Pons (tissue), 1 donor: ENCODE measurements at regions not wholly inside any gene's neighbourhood (a gene's known extent, or its start where the extent isn't known, plus 50 kb on each side); places are given as distances from the start of the nearest gene placed in this dataset.
A peak's percentile ranks its signal among the peaks of the same experiment; 100 is the strongest.

Source experiments
- DNase-seq: peaks from one replicate; pipeline ENCODE4 v3.0.0-alpha.2; 2016; ENCODE audit warnings: low spot score

DNA sequence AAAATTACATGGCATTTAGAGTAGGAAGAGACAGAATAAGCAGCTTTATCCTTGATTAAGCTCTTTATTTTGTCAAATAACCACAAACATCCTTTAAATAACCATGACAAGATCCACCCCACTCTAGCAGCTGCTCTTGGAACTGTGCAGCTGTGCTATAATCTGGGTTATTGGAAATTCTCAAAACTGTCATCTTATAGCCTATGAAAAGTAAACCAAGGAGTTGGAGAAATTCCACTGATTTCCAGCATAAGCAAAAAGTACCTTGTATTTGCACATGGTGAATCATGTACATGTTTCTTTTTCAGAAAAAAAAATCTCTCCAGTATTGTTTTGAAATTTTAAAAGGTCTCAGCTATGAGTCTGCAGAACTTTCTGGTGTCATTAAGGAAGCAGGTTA is 88.8 kb upstream of the ABI3BP start:
- DNase-seq, result no peak

DNA sequence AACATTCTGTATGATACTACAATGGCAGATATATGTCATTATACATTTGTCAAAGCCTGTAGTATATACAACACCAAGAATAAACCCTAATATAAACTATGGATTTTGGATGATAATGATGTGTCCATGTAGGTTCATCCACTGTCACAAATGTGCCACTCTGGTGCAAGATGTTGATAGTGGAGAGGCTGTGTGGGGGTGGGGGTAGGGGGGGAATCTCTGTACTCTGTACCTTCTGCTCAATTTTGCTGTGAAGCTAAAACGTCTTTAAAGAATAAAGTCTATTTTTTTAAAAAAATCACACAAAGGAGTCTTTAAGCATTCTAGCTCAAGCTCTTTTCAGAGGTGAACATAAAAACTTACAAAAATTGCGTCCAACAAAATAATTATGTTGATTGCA is 88.2 kb upstream of the ABI3BP start:
- no peak for DNase-seq

DNA sequence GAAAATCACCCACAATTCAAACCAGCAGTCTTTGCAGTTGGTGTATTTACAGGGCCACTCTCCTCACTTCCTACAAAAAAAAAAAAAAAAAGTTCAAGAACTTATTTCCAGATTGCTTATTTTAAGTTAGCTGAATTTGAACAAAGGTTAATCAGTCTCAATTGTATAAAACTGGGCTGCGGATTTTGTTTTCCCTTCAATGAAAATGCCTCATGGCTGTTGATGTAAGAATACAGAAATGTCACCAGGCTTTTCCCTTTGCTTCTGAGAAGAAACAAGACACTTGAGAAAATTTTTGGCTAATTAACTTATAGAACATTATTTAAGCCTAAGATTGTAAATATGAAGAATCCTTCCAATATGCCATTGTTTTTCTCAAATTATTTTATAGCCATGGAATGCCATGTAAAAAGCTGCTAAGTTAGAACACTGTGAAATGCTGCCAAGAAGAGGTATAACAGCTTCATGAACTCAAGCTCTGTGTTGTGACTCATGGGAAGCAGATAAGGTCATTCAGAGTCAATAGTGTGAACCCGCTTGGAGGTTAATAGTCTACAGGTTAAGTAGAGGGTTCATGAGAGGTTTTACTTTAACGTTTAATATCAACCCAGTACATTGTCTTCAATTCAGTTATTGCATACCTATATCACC is 84.3 kb upstream of the ABI3BP start:
- DNase-seq, result peak; percentile 24

DNA sequence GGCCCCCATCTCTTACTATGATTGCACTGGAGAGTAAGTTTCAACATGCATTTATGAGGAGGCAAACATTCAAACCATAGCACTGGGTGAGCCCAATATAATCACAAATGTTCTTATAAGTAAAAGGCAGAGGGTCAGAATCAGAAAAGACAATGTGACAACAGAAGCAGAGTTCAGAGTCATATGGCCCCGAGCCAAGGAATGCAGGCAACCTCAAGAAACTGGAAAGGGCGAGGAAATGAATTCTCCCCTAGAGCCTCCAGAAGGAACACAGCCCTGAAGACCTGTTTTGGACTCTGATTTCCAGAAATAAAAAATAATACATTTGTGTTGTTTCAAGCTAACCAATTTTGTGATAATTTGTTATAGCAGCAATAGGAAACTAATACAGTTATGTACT is 81.3 kb upstream of the ABI3BP start:
- DNase-seq, result no peak

DNA sequence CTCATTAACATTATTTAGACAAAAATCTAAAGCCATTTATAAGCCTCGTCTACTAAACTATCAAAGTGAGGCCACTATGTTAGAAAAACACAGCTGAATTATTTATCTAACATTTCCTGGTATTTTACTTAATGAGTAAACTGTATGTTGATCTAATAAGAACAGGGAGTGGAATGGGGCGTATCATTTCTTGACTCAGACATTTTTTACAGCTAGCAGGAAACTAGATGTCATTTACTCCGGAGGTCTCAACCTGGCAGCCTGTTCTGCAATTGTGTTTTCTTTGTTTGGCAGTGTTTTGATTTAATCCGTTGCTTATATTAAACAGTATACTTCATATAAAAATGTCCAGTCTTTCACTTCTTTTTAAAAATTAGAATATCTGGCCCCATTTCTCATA is 79.1 kb upstream of the ABI3BP start:
- DNase-seq, result no peak

DNA sequence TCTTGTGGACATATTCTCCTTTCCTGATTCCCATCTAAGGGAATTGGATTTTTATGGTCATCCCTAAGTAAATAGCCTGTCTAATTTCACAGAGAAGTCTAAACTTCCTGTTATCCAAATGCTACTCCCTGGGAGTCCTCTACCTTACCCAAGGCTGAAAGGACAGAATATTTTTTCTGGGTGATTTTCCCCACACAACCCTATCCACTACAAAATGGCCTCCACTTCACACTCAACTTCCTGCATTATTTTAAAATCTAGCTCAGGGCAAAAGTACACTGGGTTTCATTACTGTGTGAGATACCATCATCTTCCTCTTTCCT is 77.5 kb upstream of the ABI3BP start:
- no peak for DNase-seq

DNA sequence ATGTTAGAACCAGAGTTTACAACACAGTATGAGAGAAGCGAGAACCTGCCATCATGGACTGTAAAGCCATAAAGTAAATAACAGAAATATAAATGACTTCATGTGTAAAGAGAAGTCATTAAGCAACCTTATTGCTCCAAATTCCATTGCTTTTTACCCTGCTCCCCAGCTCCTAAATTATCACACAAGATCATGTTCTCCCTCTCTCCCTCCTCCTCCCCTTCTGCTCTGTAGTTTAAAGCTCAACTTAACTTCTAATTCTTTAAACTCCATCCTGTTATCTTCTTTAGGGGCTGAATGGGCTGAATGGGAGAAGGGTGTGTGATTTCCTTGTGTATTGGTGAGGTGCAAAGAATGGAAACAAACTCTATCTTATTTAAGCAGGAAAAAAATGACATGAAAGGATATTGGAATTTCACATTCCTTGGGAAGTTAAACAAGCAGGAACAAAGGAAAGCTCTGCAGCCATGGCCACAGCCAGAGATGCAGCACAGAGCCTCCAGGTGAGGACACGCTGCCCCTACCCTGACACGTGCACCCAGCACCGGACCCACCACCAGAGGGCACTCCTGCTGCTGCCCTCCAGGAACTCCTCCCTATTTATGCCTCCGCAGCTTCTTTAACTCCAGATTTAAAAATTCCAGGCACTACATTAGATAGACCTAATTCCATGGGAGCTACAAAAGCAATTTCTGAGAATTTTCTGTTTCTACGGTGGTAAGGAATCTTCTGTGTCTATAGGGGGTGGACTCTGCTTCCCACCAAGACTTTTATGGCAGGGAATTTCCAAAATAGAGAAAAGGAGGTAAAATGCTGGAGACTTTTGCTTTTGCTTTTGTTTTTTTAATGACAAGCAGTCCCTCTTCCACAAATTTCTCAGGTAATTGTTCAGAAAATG is 76.9 kb upstream of the ABI3BP start:
- DNase-seq, result no peak

DNA sequence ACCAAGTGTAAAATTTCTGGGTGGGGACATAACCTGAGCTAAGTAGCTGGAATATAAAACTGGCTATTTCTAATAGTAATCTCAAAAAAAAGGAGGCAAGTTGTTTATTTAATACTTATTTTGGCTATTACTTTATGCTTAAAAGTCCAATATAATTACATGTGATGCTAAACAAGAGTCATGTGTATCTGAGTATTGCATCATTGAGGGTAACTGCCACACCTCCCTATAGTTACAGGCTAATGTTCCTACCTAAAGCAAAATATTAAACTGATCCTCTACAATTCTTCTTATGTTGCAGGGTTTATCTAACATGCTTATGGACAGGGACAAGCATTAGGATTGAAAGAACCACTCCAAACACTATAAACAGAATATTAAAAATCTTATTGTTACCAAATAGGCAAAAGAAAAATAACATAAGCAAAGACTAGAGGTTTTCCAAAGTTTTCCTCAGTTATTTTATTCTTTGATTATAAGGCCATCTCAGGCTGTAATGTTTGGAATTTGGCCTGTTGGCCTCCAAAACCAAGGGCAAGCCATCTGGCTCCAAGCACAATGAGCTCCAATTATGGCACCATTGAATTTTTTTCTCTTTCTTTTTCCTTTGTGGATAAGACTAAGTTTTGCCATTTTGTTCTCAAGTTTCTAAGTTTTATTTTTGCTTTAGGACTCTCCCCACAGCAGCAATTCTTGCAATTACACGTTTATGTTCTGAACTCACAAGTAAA is 75.8 kb upstream of the ABI3BP start:
- DNase-seq, result no peak

DNA sequence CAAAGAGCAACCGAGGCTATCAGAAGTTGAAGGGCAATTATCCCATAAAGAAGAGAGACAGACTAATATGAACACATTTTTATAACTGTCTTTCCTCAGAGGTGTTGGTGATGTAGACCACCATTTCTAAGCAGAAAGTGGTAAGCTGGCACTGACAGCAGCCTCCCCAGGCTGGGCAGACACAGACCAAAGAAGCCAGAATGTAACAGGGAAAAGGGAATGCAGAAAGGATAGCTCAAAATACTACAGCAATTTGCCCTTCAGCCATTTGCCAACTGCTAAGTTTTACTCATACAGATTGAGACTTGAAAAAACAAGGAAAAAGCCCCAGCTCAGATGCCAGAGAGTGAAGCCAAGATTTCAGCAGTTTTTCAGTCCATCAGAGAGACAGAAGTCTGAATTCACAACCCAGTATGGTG is 73.5 kb upstream of the ABI3BP start:
- DNase-seq, result peak; percentile 15

DNA sequence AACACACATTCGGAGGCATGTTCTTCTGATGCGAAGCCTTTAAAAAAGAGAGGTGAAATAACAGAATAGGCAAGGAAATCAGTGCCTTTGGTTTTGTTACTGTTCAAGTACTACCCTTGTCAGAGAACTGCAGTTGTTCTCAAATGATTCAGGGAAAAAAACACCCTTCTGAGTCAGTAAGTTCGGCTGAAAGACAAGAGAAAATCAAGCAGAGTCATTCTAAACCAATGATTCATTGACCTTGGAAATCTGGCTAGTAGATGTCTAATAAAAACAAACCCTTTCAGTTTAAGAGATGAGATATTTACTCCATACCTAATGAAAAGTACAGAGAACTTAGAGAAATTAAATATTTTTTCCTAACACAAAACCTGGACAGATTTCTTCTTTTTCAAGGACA is 72.7 kb upstream of the ABI3BP start:
- DNase-seq, result peak; percentile 16

DNA sequence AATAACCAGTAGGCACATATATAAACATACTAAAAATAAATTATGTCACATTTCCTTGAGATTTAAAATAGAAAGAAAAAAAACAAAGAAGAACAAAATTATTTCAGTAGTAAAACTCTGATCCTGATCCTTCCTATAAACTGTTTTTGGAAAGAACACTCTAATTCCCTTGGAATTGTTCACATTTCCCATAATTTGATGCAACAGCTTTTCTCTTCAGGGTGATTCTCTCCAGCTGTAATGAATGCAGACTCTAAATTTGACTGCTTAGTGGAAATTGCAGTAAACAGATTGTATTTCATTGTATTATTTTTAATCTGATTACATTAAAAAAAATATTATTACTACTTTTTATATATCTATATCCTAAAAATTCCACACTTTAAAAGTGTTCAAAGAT is 70.2 kb upstream of the ABI3BP start:
- DNase-seq, result no peak

DNA sequence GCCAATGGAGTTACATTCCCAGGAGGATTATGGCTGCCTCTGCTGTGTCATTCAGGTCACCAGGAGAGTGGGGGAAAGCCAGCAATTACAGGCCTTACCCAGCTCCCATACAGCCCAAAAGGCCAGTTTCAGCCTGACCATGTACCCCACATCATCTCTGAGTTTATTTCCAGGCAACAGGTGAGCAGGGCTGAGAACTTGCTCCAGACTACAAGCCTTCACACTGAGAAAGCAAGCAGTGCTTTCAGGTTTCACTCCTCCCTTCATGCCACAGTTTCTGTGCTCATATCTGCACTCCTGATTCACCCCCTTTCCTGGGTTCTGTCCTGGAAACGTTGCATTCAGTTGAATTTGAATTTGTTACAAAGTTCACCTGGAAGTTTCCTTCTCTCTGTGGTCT is 68.1 kb upstream of the ABI3BP start:
- no peak for DNase-seq

DNA sequence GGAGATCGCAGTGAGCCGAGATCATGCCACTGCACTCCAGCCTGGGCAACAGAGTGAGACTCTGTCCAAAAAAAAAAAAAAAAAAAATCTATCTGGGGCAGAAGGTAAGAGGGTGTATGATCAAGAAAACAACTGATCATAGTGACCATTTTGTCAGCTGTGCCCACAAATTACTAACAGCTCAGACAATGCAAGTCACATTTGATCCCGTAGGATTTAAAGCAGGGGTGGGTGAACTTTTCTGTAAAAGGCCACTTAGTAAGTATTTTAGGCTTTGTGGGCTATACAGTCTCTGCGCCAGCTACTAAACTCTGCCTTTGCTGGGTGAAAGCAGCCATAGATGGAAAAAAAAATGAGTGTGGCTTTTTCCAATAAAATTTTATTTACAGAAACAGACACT is 57.6 kb upstream of the ABI3BP start:
- DNase-seq, result no peak

DNA sequence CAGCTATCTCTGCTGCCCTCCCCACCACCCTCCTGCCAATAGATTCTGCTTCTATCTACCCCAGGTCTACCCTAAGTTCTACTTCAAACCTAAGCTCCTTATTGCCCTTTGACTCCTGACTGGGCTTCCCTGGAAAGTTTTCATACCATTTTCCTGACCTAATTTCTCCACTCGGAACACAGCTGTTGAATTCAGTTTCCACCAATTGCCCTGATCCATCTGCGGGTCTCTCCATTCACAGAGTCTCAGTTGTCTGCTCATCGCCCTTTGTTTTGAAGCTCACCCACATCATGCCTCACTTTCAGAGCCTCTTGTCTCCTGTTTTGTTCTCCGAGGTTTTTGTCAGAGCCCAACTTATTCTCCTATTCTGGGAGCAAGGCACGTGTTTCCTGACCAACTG is 56.8 kb upstream of the ABI3BP start:
- no peak for DNase-seq

DNA sequence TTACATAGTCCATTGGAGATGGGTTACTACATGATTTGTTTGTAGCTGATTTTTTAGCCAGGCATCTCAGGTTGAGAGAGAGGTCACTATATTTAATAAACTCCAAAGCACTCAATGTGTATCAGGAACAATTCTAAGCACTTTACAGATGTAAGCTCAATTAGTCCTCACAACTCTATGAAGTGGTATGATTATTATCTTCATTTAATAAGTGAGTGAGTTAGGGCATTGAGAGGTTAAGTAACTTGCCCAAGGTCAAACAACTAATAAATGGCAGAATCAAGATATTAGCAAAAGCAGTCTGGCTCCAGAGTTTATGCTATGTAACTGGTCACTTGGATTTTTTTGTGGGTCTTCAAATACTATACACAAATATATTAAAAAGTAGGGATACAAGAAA is 56.3 kb upstream of the ABI3BP start:
- DNase-seq, result no peak

DNA sequence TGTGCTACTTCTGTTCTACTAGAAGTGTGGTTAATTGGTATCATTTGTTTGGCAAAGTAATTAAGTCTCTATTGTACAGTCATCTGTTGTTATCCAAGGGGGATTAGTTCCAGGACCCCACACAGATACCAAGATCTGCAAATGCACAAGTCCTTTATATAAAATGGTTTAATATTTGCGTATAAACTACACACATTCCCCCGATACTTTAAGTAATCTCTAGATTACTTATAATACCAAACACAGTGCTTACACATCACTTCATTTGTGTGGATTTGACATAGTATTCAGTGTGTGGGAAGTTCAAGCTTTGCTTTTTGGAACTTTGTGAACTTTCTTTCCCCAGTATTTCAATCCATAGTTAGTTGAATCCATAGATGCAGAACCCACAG is 50.5 kb upstream of the ABI3BP start:
- no peak for DNase-seq

DNA sequence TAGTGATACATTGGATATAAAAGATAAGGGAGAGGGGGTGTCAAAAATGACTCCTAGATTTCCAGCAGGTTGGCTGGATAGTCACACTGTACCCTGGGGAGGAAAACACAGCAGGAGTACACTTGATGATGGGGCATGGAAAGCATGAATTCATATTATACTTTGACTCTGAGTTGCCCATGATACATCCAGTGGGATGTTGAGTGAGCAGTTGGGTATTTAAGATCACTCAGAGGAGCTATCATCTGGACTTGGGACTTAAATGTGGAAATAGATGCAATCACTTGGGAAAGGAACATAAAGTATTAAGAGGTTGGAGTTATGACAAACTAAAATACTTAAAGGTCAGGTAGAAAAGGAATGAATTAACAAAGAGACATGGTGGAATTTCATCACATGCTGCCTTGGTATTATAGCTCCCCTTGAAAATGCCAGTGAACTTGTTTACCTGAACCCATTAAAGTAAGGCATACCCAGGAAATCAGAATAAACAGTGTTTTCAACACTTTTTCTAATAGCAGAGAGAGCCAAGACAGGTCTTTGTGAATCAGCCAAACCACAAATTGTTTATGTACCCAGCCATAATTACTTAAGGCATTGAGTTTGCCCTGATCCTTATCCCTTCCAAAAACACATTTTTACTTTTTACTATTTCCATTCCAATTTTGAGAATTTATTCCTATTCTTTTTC is 49.9 kb upstream of the ABI3BP start:
- DNase-seq, result no peak
